Ovary (tissue), 3 donors: ENCODE measurements at regions not wholly inside any gene's neighbourhood (a gene's known extent, or its start where the extent isn't known, plus 50 kb on each side); places are given as distances from the start of the nearest gene placed in this dataset.

Experiments
- CTCF ChIP-seq, 3 donors: fragments of 450-650 bp in 2 of 3; fragments of 200-600 bp in 1 of 3; IDR thresholded peaks; one replicate each; pipeline versions ENCODE4 v1.5.1 to v1.8.0; 2016 to 2022; ENCODE audit warnings: antibody characterized with exemption in 3 of 3, mild to moderate bottlenecking in 1 of 3
- EP300 ChIP-seq: sonication (generic); formaldehyde crosslinking; IDR thresholded peaks from one replicate; pipeline ENCODE4 v1.6.1; 2017; ENCODE audit warnings: antibody characterized with exemption
- POLR2A ChIP-seq: fragments of 450-650 bp; IDR thresholded peaks from one replicate; pipeline ENCODE4 v1.6.1; 2017; ENCODE audit warnings: antibody characterized with exemption, mild to moderate bottlenecking, moderate library complexity
- donor health status: DM: no; HTN: no; CAD: no.

DNA sequence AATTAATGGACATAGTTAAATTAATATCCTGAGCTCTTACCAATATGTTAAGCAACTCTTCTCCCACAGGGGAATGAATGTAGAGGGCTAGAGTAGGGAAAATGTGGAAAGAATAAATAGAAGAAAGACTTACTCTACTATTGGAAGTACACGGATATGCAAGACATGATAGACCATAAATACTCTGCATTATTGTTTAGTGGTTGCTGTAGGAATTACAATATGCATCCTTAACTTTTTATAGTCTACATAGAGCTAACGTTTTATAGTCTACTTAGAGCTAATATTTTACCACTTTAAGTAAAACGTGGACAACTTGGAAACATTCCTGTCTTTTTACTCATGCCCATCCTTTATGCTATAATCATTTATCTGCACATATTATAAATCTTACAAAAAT, 163.8 kb upstream of the GALNT5 start:
- TF ChIP-seq POLR2A (no peak), CTCF (IDR thresholded peaks at IDR 0.05) (no peak), EP300 (no peak)
